ENCODE measurements at regions not wholly inside any gene's neighbourhood (a gene's known extent, or its start where the extent isn't known, plus 50 kb on each side); places are given as distances from the start of the nearest gene placed in this dataset.

- H3K4me1 ChIP-seq (ENCODE audit: low read depth) = no peaks in the 10 kb centered on the region
- no peak for DNase-seq (ENCODE audit: low read depth in 1 of 2, low spot score in 1 of 2)
- no peak for TF ChIP-seq CTCF (IDR thresholded peaks at IDR 0.05; ENCODE audit: low read depth, low read length)
- H3K27ac ChIP-seq = no peak overlapping the region
- H3K4me3 ChIP-seq = no peak overlapping the region
- no peaks in the 10 kb centered on the region for H3K36me3 ChIP-seq
- H3K27me3 ChIP-seq = no peaks in the 10 kb centered on the region
- no peaks in the 10 kb centered on the region for H3K9me3 ChIP-seq (ENCODE audit: low read depth)
These were observed 559.3 kb upstream of the ZFP42 start for GRCh38 chr4:187436251-187436650.

GRCh38 chr4:187444061-187444460 is 551.5 kb upstream of the ZFP42 start:
- DNase-seq (ENCODE audit: low read depth in 1 of 2, low spot score in 1 of 2) = no peak
- no peak for TF ChIP-seq CTCF (IDR thresholded peaks at IDR 0.05; ENCODE audit: low read depth, low read length)
- Histone ChIP-seq H3K36me3 (no peaks in the 10 kb centered on the region), H3K4me3 (no peak overlapping the region), H3K27ac (no peak overlapping the region), H3K27me3 (no peaks in the 10 kb centered on the region), H3K9me3 (ENCODE audit: low read depth) (no peaks in the 10 kb centered on the region), H3K4me1 (ENCODE audit: low read depth) (no peaks in the 10 kb centered on the region)

GRCh38 chr4:187449702-187450101 is 545.9 kb upstream of the ZFP42 start:
- Histone ChIP-seq H3K36me3 (no peaks in the 10 kb centered on the region), H3K9me3 (ENCODE audit: low read depth) (no peaks in the 10 kb centered on the region)
- no peak for TF ChIP-seq CTCF (IDR thresholded peaks at IDR 0.05; ENCODE audit: low read depth, low read length)

GRCh38 chr4:187451776-187452175 is 543.8 kb upstream of the ZFP42 start:
- H3K27ac ChIP-seq = no peak overlapping the region
- no peaks in the 10 kb centered on the region for H3K4me1 ChIP-seq (ENCODE audit: low read depth)
- no peaks in the 10 kb centered on the region for H3K27me3 ChIP-seq
- no peak for DNase-seq (ENCODE audit: low read depth in 1 of 2, low spot score in 1 of 2)
- no peaks in the 10 kb centered on the region for H3K9me3 ChIP-seq (ENCODE audit: low read depth)
- H3K36me3 ChIP-seq = no peaks in the 10 kb centered on the region
- TF ChIP-seq CTCF (IDR thresholded peaks at IDR 0.05; ENCODE audit: low read depth, low read length) = no peak
- H3K4me3 ChIP-seq = no peak overlapping the region

More at GRCh38 chr4:187449702-187450101, 545.9 kb upstream of the ZFP42 start:
- no peak for DNase-seq (ENCODE audit: low read depth in 1 of 2, low spot score in 1 of 2)
- Histone ChIP-seq H3K27ac (no peak overlapping the region), H3K27me3 (no peaks in the 10 kb centered on the region), H3K4me1 (ENCODE audit: low read depth) (no peaks in the 10 kb centered on the region), H3K4me3 (no peak overlapping the region)

- Histone ChIP-seq H3K36me3 (no peaks in the 10 kb centered on the region), H3K27me3 (no peaks in the 10 kb centered on the region), H3K9me3 (ENCODE audit: low read depth) (no peaks in the 10 kb centered on the region), H3K4me3 (no peak overlapping the region), H3K4me1 (ENCODE audit: low read depth) (no peaks in the 10 kb centered on the region), H3K27ac (no peak overlapping the region)
- DNase-seq (ENCODE audit: low read depth in 1 of 2, low spot score in 1 of 2) = no peak
- no peak for TF ChIP-seq CTCF (IDR thresholded peaks at IDR 0.05; ENCODE audit: low read depth, low read length)
These were observed 535.6 kb upstream of the ZFP42 start for GRCh38 chr4:187460016-187460415.

- Histone ChIP-seq H3K27me3 (no peaks in the 10 kb centered on the region), H3K9me3 (ENCODE audit: low read depth) (no peaks in the 10 kb centered on the region), H3K4me1 (ENCODE audit: low read depth) (no peaks in the 10 kb centered on the region), H3K27ac (no peak overlapping the region), H3K36me3 (no peaks in the 10 kb centered on the region), H3K4me3 (no peak overlapping the region)
- DNase-seq (ENCODE audit: low read depth in 1 of 2, low spot score in 1 of 2) = no peak
- no peak for TF ChIP-seq CTCF (IDR thresholded peaks at IDR 0.05; ENCODE audit: low read depth, low read length)
These were observed 531.0 kb upstream of the ZFP42 start for GRCh38 chr4:187464573-187464972.
